Left kidney (tissue), 1 donor: ENCODE measurements at regions not wholly inside any gene's neighbourhood (a gene's known extent, or its start where the extent isn't known, plus 50 kb on each side); places are given as distances from the start of the nearest gene placed in this dataset.
"Not testable (repeated sequence)": the region's sequence is repeated elsewhere in the genome, so short reads cannot be mapped to it uniquely, and the experiment has no call there.

Source experiments
- DNase-seq: peaks from one replicate; pipeline ENCODE4 v3.0.0-alpha.2; 2013

- DNase-seq = no peak
These were observed 203.1 kb downstream of the ARHGEF9 start for GRCh38 chrX:63581906-63582305.

GRCh38 chrX:63581398-63581797 is 203.6 kb downstream of the ARHGEF9 start:
- DNase-seq = no peak

GRCh38 chrX:63576533-63576932 is 208.5 kb downstream of the ARHGEF9 start:
- DNase-seq = no peak

- DNase-seq = not testable (repeated sequence)
These were observed 209.3 kb downstream of the ARHGEF9 start for GRCh38 chrX:63575700-63576099.

GRCh38 chrX:63566856-63567255 is 215.7 kb upstream of the SPIN4 start:
- DNase-seq = no peak

GRCh38 chrX:63561425-63561824 is 210.3 kb upstream of the SPIN4 start:
- no peak for DNase-seq

- DNase-seq = peak; percentile 76
These were observed 209.6 kb upstream of the SPIN4 start for GRCh38 chrX:63560601-63561218.

- no peak for DNase-seq
These were observed 200.7 kb upstream of the SPIN4 start for GRCh38 chrX:63551856-63552255.

- no peak for DNase-seq
These were observed 179.5 kb upstream of the SPIN4 start for GRCh38 chrX:63530654-63531053.

GRCh38 chrX:63529961-63530360 is 178.8 kb upstream of the SPIN4 start:
- no peak for DNase-seq

- no peak for DNase-seq
These were observed 175.7 kb upstream of the SPIN4 start for GRCh38 chrX:63526863-63527262.

GRCh38 chrX:63525491-63525890 is 174.4 kb upstream of the SPIN4 start:
- no peak for DNase-seq

GRCh38 chrX:63519368-63519767 is 168.2 kb upstream of the SPIN4 start:
- DNase-seq = not testable (repeated sequence)

- DNase-seq = no peak
These were observed 163.5 kb upstream of the SPIN4 start for GRCh38 chrX:63514569-63515080.

- no peak for DNase-seq
These were observed 162.9 kb upstream of the SPIN4 start for GRCh38 chrX:63513825-63514568.

- no peak for DNase-seq
These were observed 160.2 kb upstream of the SPIN4 start for GRCh38 chrX:63511361-63511760.

- no peak for DNase-seq
These were observed 157.5 kb upstream of the SPIN4 start for GRCh38 chrX:63508668-63509067.

- peak; percentile 29 for DNase-seq
These were observed 155.2 kb upstream of the SPIN4 start for GRCh38 chrX:63506320-63506719.

GRCh38 chrX:63503541-63503940 is 152.4 kb upstream of the SPIN4 start:
- DNase-seq = no peak

GRCh38 chrX:63488546-63489373 is 137.6 kb upstream of the SPIN4 start:
- DNase-seq = no peak

GRCh38 chrX:63475200-63475599 is 124.1 kb upstream of the SPIN4 start:
- DNase-seq = no peak

GRCh38 chrX:63471004-63471403 is 119.9 kb upstream of the SPIN4 start:
- DNase-seq = no peak

GRCh38 chrX:63470506-63470905 is 119.4 kb upstream of the SPIN4 start:
- DNase-seq = no peak
